GM12878 (cell line): ENCODE measurements at regions not wholly inside any gene's neighbourhood (a gene's known extent, or its start where the extent isn't known, plus 50 kb on each side); places are given as distances from the start of the nearest gene placed in this dataset.

Source experiments
- ATAC-seq: fragments of 200-7000 bp; cut with Tn5 transposase; 3 replicates; pipeline ENCODE4 v1.9.1; 2020; ENCODE audit warnings: mild to moderate bottlenecking, moderate library complexity
- BruUV-seq: library from RNA; stranded (reverse); fragments of 400-500 nt; replicated peaks from 2 replicates; lab custom pipeline; 2021; lab: Mats Ljungman, UMichigan
- CTCF ChIA-PET: fragments of 300-600 bp; sonication (Branson Sonifier 250); formaldehyde crosslinking; extraction: SDS; loops from one replicate; lab custom pipeline; 2021; ENCODE audit warnings: inconsistent platforms; lab: Yijun Ruan, JAX
- POLR2A ChIA-PET: fragments of 350-600 bp; formaldehyde crosslinking; extraction: SDS; loops from one replicate; lab custom pipeline; 2021; ENCODE audit warnings: inconsistent platforms; lab: Charles Lee
- RAD21 ChIA-PET: fragments of 300-600 bp; sonication (Branson Sonifier 250); formaldehyde crosslinking; loops from one replicate; lab custom pipeline; 2023; ENCODE audit warnings: antibody characterized with exemption; ENCODE audit not compliant: unreplicated experiment; lab: Charles Lee
- SMC1A ChIA-PET: fragments of 300-600 bp; sonication (Branson Sonifier 250); formaldehyde crosslinking; loops from one replicate; lab custom pipeline; 2023; ENCODE audit not compliant: unreplicated experiment, uncharacterized antibody; lab: Charles Lee
- DNase-seq: peaks from one replicate; pipeline ENCODE4 v3.0.0-alpha.2; 2011; ENCODE audit warnings: low read depth, low spot score
- FAIRE-seq: peaks from 3 replicates; lab custom pipeline; 2011; peaks lifted over from hg19 to GRCh38; lab: Jason Lieb, UNC
- H2AFZ ChIP-seq: 2 replicates; pipeline ENCODE4 v1.6.0; 2011; ENCODE audit warnings: low read depth, low read length, control low read depth; ENCODE audit not compliant: control insufficient read depth
- H3K27ac ChIP-seq: 2 replicates; pipeline ENCODE4 v1.5.1; 2011; ENCODE audit warnings: control low read depth; ENCODE audit not compliant: control insufficient read depth, insufficient read depth
- H3K27me3 ChIP-seq, 2 experiments: replicated peaks in 1 of 2; 2 replicates each; pipeline versions ENCODE4 v1.6.0 to v1.6.1; 2011; ENCODE audit warnings: low read length in 1 of 2; ENCODE audit not compliant: control insufficient read depth in 2 of 2, insufficient read depth in 2 of 2
- H3K36me3 ChIP-seq, 2 experiments: 2 replicates each; pipeline ENCODE4 v1.5.1; 2011; ENCODE audit warnings: low read length in 1 of 2; ENCODE audit not compliant: control insufficient read depth in 2 of 2, insufficient read depth in 2 of 2
- H3K4me1 ChIP-seq: 2 replicates; pipeline ENCODE4 v1.6.1; 2011; ENCODE audit warnings: mild to moderate bottlenecking, low read length, moderate library complexity, mixed read lengths; ENCODE audit not compliant: control insufficient read depth, insufficient read depth
- H3K4me2 ChIP-seq: 2 replicates; pipeline ENCODE4 v1.6.0; 2011; ENCODE audit warnings: control low read depth; ENCODE audit not compliant: control insufficient read depth, insufficient read depth
- H3K4me3 ChIP-seq: fragments of 200-600 bp; sonication (generic); 2 replicates; pipeline ENCODE4 v1.5.1; 2016
- H3K79me2 ChIP-seq: 2 replicates; pipeline ENCODE4 v1.6.0; 2011; ENCODE audit warnings: low read length; ENCODE audit not compliant: control insufficient read depth, insufficient read depth
- H3K9ac ChIP-seq: 2 replicates; pipeline ENCODE4 v1.8.0; 2011; ENCODE audit warnings: low read length, control low read depth, mixed read lengths; ENCODE audit not compliant: control insufficient read depth, insufficient read depth
- H3K9me3 ChIP-seq: replicated peaks from 3 replicates; pipeline ENCODE4 v1.5.1; 2011; ENCODE audit warnings: mild to moderate bottlenecking, low read length; ENCODE audit not compliant: control insufficient read depth, insufficient read depth
- H4K20me1 ChIP-seq: 2 replicates; pipeline ENCODE4 v1.6.0; 2011; ENCODE audit not compliant: control insufficient read depth, insufficient read depth
- BMI1 ChIP-seq: fragments of 450-650 bp; IDR thresholded peaks from 2 replicates; pipeline ENCODE4 v1.6.1; 2016; ENCODE audit warnings: mild to moderate bottlenecking, moderate library complexity, borderline replicate concordance
- CHD2 ChIP-seq: IDR thresholded peaks from 2 replicates; pipeline ENCODE4 v1.6.1; 2011; ENCODE audit warnings: low read depth, low read length, improper control_type of control experiment, borderline replicate concordance
- IKZF1 ChIP-seq: fragments of 450-650 bp; conservative IDR thresholded peaks from 2 replicates; pipeline ENCODE4 v1.6.1; 2017; ENCODE audit warnings: antibody characterized with exemption, mild to moderate bottlenecking
- MXI1 ChIP-seq: fragments of 150-350 bp; IDR thresholded peaks from 2 replicates; pipeline ENCODE4 v1.6.1; 2011; ENCODE audit warnings: low read depth, mild to moderate bottlenecking, inconsistent platforms, low read length, improper control_type of control experiment
- PBX3 ChIP-seq: IDR thresholded peaks from 2 replicates; pipeline ENCODE4 v1.6.1; 2011; ENCODE audit warnings: mild to moderate bottlenecking, low read depth, low read length, moderate library complexity; ENCODE audit not compliant: insufficient replicate concordance
- SRF ChIP-seq, 2 experiments: IDR thresholded peaks; 2 replicates each; pipeline ENCODE4 v1.6.1; 2011; ENCODE audit warnings: low read depth in 2 of 2, low read length in 2 of 2, mild to moderate bottlenecking in 1 of 2, moderate library complexity in 1 of 2
- TCF3 ChIP-seq: IDR thresholded peaks from 2 replicates; pipeline ENCODE4 v1.6.1; 2012; ENCODE audit warnings: low read depth, mild to moderate bottlenecking, low read length, borderline replicate concordance; ENCODE audit not compliant: insufficient read depth
- WRNIP1 ChIP-seq: IDR thresholded peaks from 2 replicates; pipeline ENCODE4 v1.6.1; 2011; ENCODE audit warnings: low read depth, low read length, improper control_type of control experiment, borderline replicate concordance
- YY1 ChIP-seq: IDR thresholded peaks from 2 replicates; pipeline ENCODE4 v1.6.1; 2011; ENCODE audit warnings: low read depth, mild to moderate bottlenecking, low read length
- WGBS: methylation state at CpG from one replicate; pipeline ENCODE4 v1.1.6; 2016; ENCODE audit warnings: low lambda C conversion rate; ENCODE audit not compliant: insufficient replicate concordance, insufficient coverage; ENCODE audit errors: missing lambda C conversion rate; 5-methylcytosine and 5-hydroxymethylcytosine counted together
- in situ Hi-C: fragments of 300-500 bp; cut with MboI; formaldehyde crosslinking; loops from 9 replicates; pipeline ENCODE4 v1.14.3; 2018; ENCODE audit warnings: mixed read lengths
- intact Hi-C: fragments of 100-400 bp; cut with micrococcal nuclease; formaldehyde crosslinking; loops from one replicate; pipeline ENCODE4 v1.14.2; 2022; ENCODE audit not compliant: unreplicated experiment

- H3K4me2 ChIP-seq = no peak overlapping the region
- ChIA-PET SMC1A (no interaction called here), CTCF (no interaction called here), POLR2A (interaction anchor here (0.6 kb wide), 1 partner anchor 158 kb away, joined by 4 read pairs; no protein-coding TSS in a partner anchor), RAD21 (interaction anchor here (1.0 kb wide), 1 partner anchor 36 kb away, joined by 3 read pairs; no protein-coding TSS in a partner anchor)
- H3K27me3 ChIP-seq = no peaks in the 10 kb centered on the region; a peak in 1 of 4 replicates
- no peak for ATAC-seq
- H2AFZ ChIP-seq = no peak overlapping the region
- FAIRE-seq = no peak
- H3K9me3 ChIP-seq = no peaks in the 10 kb centered on the region
- TF ChIP-seq WRNIP1 (no peak), MXI1 (no peak), CHD2 (no peak), YY1 (no peak), IKZF1 (no peak), SRF (IDR thresholded peaks at IDR 0.05; ENCODE audit: low read depth in 2 of 2, low read length in 2 of 2) (no peak), TCF3 (no peak), PBX3 (no peak), BMI1 (no peak)
- in situ Hi-C loops = no loop called here
- intact Hi-C loops = no loop called here
- H3K36me3 ChIP-seq = no peaks in the 10 kb centered on the region
- H3K27ac ChIP-seq = no peak overlapping the region
- H3K4me3 ChIP-seq = no peak overlapping the region
- DNase-seq = no peak
- WGBS = 67% methylated on average over 8 of the region's 8 CpGs
- H3K4me1 ChIP-seq = no peaks in the 10 kb centered on the region
- H4K20me1 ChIP-seq = no peaks in the 10 kb centered on the region
- H3K79me2 ChIP-seq = no peaks in the 10 kb centered on the region
- BruUV-seq = no TSS peak
- no peak overlapping the region for H3K9ac ChIP-seq
These were observed 57.4 kb upstream of the KCNA1 start for GRCh38 chr12:4852308-4852707.
